Lower leg skin (tissue), 4 donors: ENCODE measurements at regions not wholly inside any gene's neighbourhood (a gene's known extent, or its start where the extent isn't known, plus 50 kb on each side); places are given as distances from the start of the nearest gene placed in this dataset.

Experiments
- DNase-seq, 2 donors: peaks; one replicate each; pipeline ENCODE4 v3.0.0-alpha.2; 2019; ENCODE audit warnings: low spot score in 2 of 2
- H3K4me3 ChIP-seq: fragments of 200-600 bp; sonication (generic); 2 replicates; pipeline ENCODE4 v1.5.1; 2017; ENCODE audit warnings: mild to moderate bottlenecking, low read depth; ENCODE audit not compliant: poor library complexity, severe bottlenecking
- POLR2A ChIP-seq, 2 donors: fragments of 450-650 bp; IDR thresholded peaks; one replicate each; pipeline ENCODE4 v1.6.1; 2016 to 2017; ENCODE audit warnings: antibody characterized with exemption in 2 of 2, mild to moderate bottlenecking in 1 of 2, moderate library complexity in 1 of 2
- WGBS, 2 donors: methylation state at CpG; one replicate each; pipeline ENCODE4 v1.1.5; 2018; 5-methylcytosine and 5-hydroxymethylcytosine counted together
- intact Hi-C: fragments of 100-400 bp; cut with DNase I; formaldehyde crosslinking; loops from one replicate; pipeline ENCODE4 v1.15.0; 2023; ENCODE audit warnings: low total_unique reads
- TF ChIP-seq, protein P1 (sequence below), 3 donors: fragments of 450-650 bp; IDR thresholded peaks; one replicate each; pipeline ENCODE4 v1.5.1; 2016; ENCODE audit warnings: antibody characterized with exemption in 3 of 3, mild to moderate bottlenecking in 3 of 3, moderate library complexity in 2 of 3

DNA sequence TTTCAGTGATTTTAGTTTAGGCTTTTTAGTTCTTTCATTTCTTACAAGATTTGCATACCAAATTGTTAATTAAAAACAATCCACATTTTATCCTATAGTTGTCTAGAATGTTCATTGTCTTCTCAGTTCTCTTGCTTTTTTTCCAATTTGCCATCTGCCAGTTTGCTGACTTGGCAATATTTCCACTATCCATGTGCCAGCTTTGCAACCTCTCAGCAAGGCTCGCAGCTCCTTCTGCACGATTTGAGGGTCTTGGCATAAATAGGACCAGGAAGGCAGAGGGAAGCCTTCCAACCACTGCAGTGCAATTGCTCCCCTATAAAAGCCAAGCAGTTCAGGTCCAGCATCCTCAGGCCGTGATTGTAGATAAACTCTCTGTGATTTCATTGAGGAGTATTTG lies 306.8 kb upstream of the FMN2 start:
- DNase-seq, result no peak
- WGBS, 2 donors, result 55% methylated on average over 3 of the region's 3 CpGs
- intact Hi-C loops, result no loop called here
- TF ChIP-seq POLR2A (IDR thresholded peaks at IDR 0.05), result no peak
- TF ChIP-seq, protein P1, sequence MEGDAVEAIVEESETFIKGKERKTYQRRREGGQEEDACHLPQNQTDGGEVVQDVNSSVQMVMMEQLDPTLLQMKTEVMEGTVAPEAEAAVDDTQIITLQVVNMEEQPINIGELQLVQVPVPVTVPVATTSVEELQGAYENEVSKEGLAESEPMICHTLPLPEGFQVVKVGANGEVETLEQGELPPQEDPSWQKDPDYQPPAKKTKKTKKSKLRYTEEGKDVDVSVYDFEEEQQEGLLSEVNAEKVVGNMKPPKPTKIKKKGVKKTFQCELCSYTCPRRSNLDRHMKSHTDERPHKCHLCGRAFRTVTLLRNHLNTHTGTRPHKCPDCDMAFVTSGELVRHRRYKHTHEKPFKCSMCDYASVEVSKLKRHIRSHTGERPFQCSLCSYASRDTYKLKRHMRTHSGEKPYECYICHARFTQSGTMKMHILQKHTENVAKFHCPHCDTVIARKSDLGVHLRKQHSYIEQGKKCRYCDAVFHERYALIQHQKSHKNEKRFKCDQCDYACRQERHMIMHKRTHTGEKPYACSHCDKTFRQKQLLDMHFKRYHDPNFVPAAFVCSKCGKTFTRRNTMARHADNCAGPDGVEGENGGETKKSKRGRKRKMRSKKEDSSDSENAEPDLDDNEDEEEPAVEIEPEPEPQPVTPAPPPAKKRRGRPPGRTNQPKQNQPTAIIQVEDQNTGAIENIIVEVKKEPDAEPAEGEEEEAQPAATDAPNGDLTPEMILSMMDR (IDR thresholded peaks at IDR 0.05), result no peak
- H3K4me3 ChIP-seq, result no peak overlapping the region

DNA sequence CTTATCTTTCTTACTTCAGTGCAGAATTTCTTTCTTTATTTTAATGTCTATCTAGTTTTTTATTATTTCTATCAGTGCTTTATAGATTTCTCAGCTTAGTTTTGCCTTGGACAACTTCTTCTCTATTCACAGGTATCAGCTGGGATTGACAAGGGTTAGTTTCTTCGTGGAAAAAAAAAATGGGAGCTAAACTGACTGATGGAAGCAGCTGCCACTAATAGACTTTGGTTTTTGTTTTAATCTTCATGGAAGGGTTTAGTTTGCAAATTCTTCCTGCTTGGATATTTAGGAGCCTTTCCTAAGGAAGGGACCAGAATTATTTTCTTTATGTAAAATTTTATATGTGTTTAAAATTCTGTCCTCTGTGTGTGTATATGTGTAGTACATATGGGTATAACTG lies 306.1 kb upstream of the FMN2 start:
- WGBS, 2 donors, result 74 to 86% methylated on average over 1 of the region's 1 CpG
- DNase-seq, result no peak
- no peak overlapping the region for H3K4me3 ChIP-seq
- TF ChIP-seq POLR2A (IDR thresholded peaks at IDR 0.05), result no peak
- TF ChIP-seq, protein P1 (IDR thresholded peaks at IDR 0.05), result no peak
- intact Hi-C loops, result no loop called here

DNA sequence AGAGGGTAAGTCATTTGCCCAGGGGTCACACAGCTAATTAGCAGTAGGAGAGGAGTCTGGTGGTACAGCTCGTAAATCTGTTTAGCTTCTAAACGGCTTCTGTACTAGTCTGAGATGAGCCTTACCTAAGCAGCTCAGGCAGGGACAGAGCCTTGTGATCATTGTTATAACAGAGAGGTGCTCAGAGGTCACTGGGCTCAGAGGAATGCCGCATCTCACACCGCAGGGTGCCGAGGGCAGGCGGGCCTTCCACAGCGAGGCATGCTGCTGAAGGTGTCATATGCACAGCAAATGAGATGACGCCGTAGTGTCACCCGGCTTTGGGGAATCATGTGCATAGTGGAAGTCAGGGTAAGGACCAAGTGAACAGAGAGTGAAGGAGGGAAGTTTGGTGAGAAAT lies 305.2 kb upstream of the FMN2 start:
- DNase-seq, result no peak
- H3K4me3 ChIP-seq, result no peak overlapping the region
- intact Hi-C loops, result no loop called here
- 74 to 76% methylated on average over 10 of the region's 10 CpGs for WGBS, 2 donors
- TF ChIP-seq, protein P1 (IDR thresholded peaks at IDR 0.05), result no peak
- no peak for TF ChIP-seq POLR2A (IDR thresholded peaks at IDR 0.05)

DNA sequence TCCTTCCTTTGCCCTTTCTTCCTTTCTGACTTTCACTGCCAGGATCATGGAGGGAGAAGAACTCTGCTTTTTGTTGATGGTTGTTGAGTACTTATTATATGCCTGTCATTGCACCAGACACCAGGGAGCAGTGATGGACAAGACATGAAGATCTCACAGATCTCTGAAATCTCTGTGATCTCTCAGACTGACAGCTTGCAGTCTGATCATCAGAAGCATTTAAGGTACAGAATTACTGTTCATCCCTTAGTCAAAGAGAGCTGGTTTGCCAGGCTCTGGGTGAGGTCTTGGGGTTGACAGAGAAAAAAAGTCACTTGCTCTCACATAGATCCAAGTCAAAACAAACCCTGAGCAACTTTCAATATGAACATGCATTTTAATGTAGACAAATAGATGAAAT lies 299.5 kb upstream of the FMN2 start:
- TF ChIP-seq, protein P1 (IDR thresholded peaks at IDR 0.05), result no peak
- TF ChIP-seq POLR2A (IDR thresholded peaks at IDR 0.05), result no peak

DNA sequence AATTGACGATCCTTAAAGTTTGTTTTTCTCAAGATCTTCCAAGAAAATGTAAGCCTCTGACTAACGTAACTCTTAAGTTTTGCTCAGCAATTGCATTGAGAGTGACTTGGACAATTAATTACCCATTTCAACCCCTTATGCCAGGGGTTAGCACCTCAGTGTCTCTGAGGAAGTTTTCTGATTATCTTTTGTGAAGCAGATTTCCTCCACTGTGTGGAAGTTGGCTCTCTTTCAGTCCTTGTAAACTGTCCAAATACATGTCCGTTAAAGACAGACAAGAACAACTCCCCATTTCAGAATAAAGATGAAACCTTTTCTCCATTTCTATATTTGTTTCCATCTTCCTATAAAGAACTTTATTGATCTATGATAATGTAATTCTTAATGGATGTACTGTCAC lies 296.4 kb upstream of the FMN2 start:
- no peak for DNase-seq
- WGBS, 2 donors, result 47 to 55% methylated on average over 3 of the region's 3 CpGs
- TF ChIP-seq, protein P1 (IDR thresholded peaks at IDR 0.05), result no peak
- TF ChIP-seq POLR2A (IDR thresholded peaks at IDR 0.05), result no peak
- intact Hi-C loops, result no loop called here
- no peak overlapping the region for H3K4me3 ChIP-seq

More for the DNA sequence above, 299.5 kb upstream of the FMN2 start:
- intact Hi-C loops, result no loop called here
- no peak overlapping the region for H3K4me3 ChIP-seq
- no peak for DNase-seq

DNA sequence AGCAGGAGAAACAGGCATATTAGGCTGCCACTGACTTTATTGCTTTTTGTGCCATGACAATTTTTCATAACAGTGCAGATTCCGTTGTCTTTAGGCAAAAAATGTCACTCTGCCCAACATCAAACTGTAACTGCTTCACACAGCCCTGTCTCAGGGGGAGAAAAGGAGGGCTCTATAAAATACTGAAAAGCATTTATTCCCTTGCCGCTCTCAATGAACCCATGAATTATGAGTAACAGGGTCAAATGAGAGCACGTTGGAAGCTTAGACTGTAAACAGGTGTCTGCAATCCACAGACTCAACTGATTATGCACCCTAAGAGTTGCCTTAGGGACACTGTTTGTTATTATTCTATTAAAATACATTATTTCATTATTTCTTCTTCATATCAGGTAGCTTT lies 292.1 kb upstream of the FMN2 start:
- no peak overlapping the region for H3K4me3 ChIP-seq
- WGBS, 2 donors, result 78 to 83% methylated on average over 3 of the region's 3 CpGs
- no peak for DNase-seq
- intact Hi-C loops, result no loop called here
- no peak for TF ChIP-seq POLR2A (IDR thresholded peaks at IDR 0.05)
- TF ChIP-seq, protein P1 (IDR thresholded peaks at IDR 0.05), result no peak
